Parathyroid adenoma (tissue), 2 donors: ENCODE measurements at regions not wholly inside any gene's neighbourhood (a gene's known extent, or its start where the extent isn't known, plus 50 kb on each side); places are given as distances from the start of the nearest gene placed in this dataset.

Source experiments
- H2AFZ ChIP-seq: fragments of 300-600 bp; sonication (generic); one replicate; pipeline ENCODE4 v1.7.0; 2017; ENCODE audit warnings: antibody characterized with exemption, mild to moderate bottlenecking
- H3K27ac ChIP-seq: fragments of 300-600 bp; sonication (generic); one replicate; pipeline ENCODE4 v1.7.0; 2017
- H3K27me3 ChIP-seq: fragments of 300-600 bp; sonication (generic); one replicate; pipeline ENCODE4 v1.7.0; 2017; ENCODE audit warnings: low read length; ENCODE audit not compliant: control insufficient read depth, insufficient read depth
- H3K36me3 ChIP-seq: fragments of 300-600 bp; sonication (generic); one replicate; pipeline ENCODE4 v1.7.0; 2017; ENCODE audit warnings: low read length; ENCODE audit not compliant: control insufficient read depth, insufficient read depth
- H3K4me1 ChIP-seq: fragments of 300-600 bp; sonication (generic); one replicate; pipeline ENCODE4 v1.7.0; 2017; ENCODE audit warnings: control low read depth
- H3K4me2 ChIP-seq: fragments of 300-600 bp; sonication (generic); one replicate; pipeline ENCODE4 v1.7.0; 2017; ENCODE audit warnings: low read length
- H3K4me3 ChIP-seq: fragments of 300-600 bp; sonication (generic); one replicate; pipeline ENCODE4 v1.7.0; 2017; ENCODE audit warnings: low read depth, low read length
- H3K79me2 ChIP-seq: fragments of 300-600 bp; sonication (generic); one replicate; pipeline ENCODE4 v1.7.0; 2017; ENCODE audit warnings: control low read depth
- H3K9ac ChIP-seq: fragments of 300-600 bp; sonication (generic); one replicate; pipeline ENCODE4 v1.7.0; 2017; ENCODE audit warnings: mild to moderate bottlenecking
- H3K9me3 ChIP-seq: fragments of 300-600 bp; sonication (generic); one replicate; pipeline ENCODE4 v1.7.0; 2017; ENCODE audit warnings: low read length; ENCODE audit not compliant: control insufficient read depth
- CTCF ChIP-seq: fragments of 300-600 bp; sonication (generic); IDR thresholded peaks from one replicate; pipeline ENCODE4 v1.7.0; 2017; ENCODE audit warnings: antibody characterized with exemption, mild to moderate bottlenecking
- donor health status: primary hyperparathyroidism.

- no peaks in the 10 kb centered on the region for H3K27me3 ChIP-seq
- no peaks in the 10 kb centered on the region for H3K79me2 ChIP-seq
- no peaks in the 10 kb centered on the region for H3K4me1 ChIP-seq
- H3K36me3 ChIP-seq, result no peaks in the 10 kb centered on the region
- H3K9ac ChIP-seq, result no peak overlapping the region
- no peak overlapping the region for H3K27ac ChIP-seq
- H3K9me3 ChIP-seq, result no peaks in the 10 kb centered on the region
- TF ChIP-seq CTCF, result no peak
- no peak overlapping the region for H3K4me3 ChIP-seq
- no peak overlapping the region for H3K4me2 ChIP-seq
- H2AFZ ChIP-seq, result no peak overlapping the region
Measured at GRCh38 chr4:27873596-27873995, 1013.0 kb downstream of the STIM2 start.

GRCh38 chr4:27881705-27882104 is 1021.1 kb downstream of the STIM2 start:
- H3K4me3 ChIP-seq, result no peak overlapping the region
- no peak overlapping the region for H2AFZ ChIP-seq
- no peak overlapping the region for H3K4me2 ChIP-seq
- no peak overlapping the region for H3K27ac ChIP-seq
- no peak overlapping the region for H3K9ac ChIP-seq
- no peaks in the 10 kb centered on the region for H3K9me3 ChIP-seq
- TF ChIP-seq CTCF, result no peak
- H3K4me1 ChIP-seq, result no peaks in the 10 kb centered on the region
- no peaks in the 10 kb centered on the region for H3K79me2 ChIP-seq
- no peaks in the 10 kb centered on the region for H3K36me3 ChIP-seq
- H3K27me3 ChIP-seq, result no peaks in the 10 kb centered on the region

GRCh38 chr4:27886120-27886519 is 1025.5 kb downstream of the STIM2 start:
- H3K36me3 ChIP-seq, result no peaks in the 10 kb centered on the region
- H3K4me3 ChIP-seq, result no peak overlapping the region
- H3K9ac ChIP-seq, result no peak overlapping the region
- no peak overlapping the region for H3K27ac ChIP-seq
- no peaks in the 10 kb centered on the region for H3K4me1 ChIP-seq
- no peaks in the 10 kb centered on the region for H3K27me3 ChIP-seq
- no peaks in the 10 kb centered on the region for H3K79me2 ChIP-seq
- no peak for TF ChIP-seq CTCF
- H2AFZ ChIP-seq, result no peak overlapping the region
- H3K9me3 ChIP-seq, result no peaks in the 10 kb centered on the region
- no peak overlapping the region for H3K4me2 ChIP-seq

GRCh38 chr4:27887646-27888045 is 1027.0 kb downstream of the STIM2 start:
- Histone ChIP-seq H3K4me1 (no peaks in the 10 kb centered on the region), H3K9ac (no peak overlapping the region), H3K4me2 (no peak overlapping the region), H3K27ac (no peak overlapping the region), H3K9me3 (no peaks in the 10 kb centered on the region), H3K79me2 (no peaks in the 10 kb centered on the region), H2AFZ (no peak overlapping the region), H3K36me3 (no peaks in the 10 kb centered on the region), H3K27me3 (no peaks in the 10 kb centered on the region), H3K4me3 (no peak overlapping the region)
- no peak for TF ChIP-seq CTCF

GRCh38 chr4:27888505-27888904 is 1027.9 kb downstream of the STIM2 start:
- no peaks in the 10 kb centered on the region for H3K9me3 ChIP-seq
- H2AFZ ChIP-seq, result no peak overlapping the region
- H3K36me3 ChIP-seq, result no peaks in the 10 kb centered on the region
- no peak overlapping the region for H3K27ac ChIP-seq
- no peaks in the 10 kb centered on the region for H3K79me2 ChIP-seq
- H3K27me3 ChIP-seq, result no peaks in the 10 kb centered on the region
- H3K4me1 ChIP-seq, result no peaks in the 10 kb centered on the region
- no peak overlapping the region for H3K4me2 ChIP-seq
- no peak for TF ChIP-seq CTCF
- no peak overlapping the region for H3K4me3 ChIP-seq
- H3K9ac ChIP-seq, result no peak overlapping the region
